DND-41 (cell line): ENCODE measurements at regions not wholly inside any gene's neighbourhood (a gene's known extent, or its start where the extent isn't known, plus 50 kb on each side); places are given as distances from the start of the nearest gene placed in this dataset.

Experiments used
- EZH2 ChIP-seq: IDR thresholded peaks from 3 replicates; pipeline ENCODE4 v1.6.1; 2012; ENCODE audit warnings: borderline replicate concordance, low read depth, mild to moderate bottlenecking, moderate library complexity, low read length, inconsistent platforms; ENCODE audit not compliant: severe bottlenecking
- TF ChIP-seq, protein P1 (sequence below): IDR thresholded peaks from 2 replicates; pipeline ENCODE4 v1.5.1; 2012; ENCODE audit warnings: borderline replicate concordance, low read length, moderate library complexity, mild to moderate bottlenecking; ENCODE audit not compliant: poor library complexity, severe bottlenecking; ENCODE audit errors: extremely low read depth

DNA sequence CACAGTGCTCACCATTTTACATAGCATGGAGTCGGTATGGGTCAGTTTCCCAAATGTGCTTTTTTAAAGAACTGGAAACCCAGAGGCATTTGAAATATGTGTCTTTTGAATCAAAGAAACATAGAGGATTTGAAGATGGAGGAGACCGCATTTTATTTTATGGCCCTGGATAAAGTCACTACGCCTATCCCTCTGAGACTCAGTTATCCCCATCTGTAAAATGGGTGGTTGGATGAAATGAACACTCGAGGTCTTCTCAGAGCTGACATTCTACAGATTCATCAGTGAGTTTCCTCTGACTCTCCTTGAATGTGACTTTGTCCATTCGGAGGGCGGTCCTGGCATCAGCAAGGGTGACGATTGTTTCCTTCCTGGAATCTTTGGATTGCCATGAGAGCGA is 135.1 kb downstream of the MIAT start:
- TF ChIP-seq, protein P1, sequence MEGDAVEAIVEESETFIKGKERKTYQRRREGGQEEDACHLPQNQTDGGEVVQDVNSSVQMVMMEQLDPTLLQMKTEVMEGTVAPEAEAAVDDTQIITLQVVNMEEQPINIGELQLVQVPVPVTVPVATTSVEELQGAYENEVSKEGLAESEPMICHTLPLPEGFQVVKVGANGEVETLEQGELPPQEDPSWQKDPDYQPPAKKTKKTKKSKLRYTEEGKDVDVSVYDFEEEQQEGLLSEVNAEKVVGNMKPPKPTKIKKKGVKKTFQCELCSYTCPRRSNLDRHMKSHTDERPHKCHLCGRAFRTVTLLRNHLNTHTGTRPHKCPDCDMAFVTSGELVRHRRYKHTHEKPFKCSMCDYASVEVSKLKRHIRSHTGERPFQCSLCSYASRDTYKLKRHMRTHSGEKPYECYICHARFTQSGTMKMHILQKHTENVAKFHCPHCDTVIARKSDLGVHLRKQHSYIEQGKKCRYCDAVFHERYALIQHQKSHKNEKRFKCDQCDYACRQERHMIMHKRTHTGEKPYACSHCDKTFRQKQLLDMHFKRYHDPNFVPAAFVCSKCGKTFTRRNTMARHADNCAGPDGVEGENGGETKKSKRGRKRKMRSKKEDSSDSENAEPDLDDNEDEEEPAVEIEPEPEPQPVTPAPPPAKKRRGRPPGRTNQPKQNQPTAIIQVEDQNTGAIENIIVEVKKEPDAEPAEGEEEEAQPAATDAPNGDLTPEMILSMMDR = no peak
- TF ChIP-seq EZH2 = no peak
